HCT116 (cell line): ENCODE measurements at regions not wholly inside any gene's neighbourhood (a gene's known extent, or its start where the extent isn't known, plus 50 kb on each side); places are given as distances from the start of the nearest gene placed in this dataset.
"Not testable (repeated sequence)": the region's sequence is repeated elsewhere in the genome, so short reads cannot be mapped to it uniquely, and the experiment has no call there.

Source experiments
- JUND ChIP-seq: IDR thresholded peaks from 2 replicates; pipeline ENCODE4 v1.6.1; 2012
- POLR2A ChIP-seq: IDR thresholded peaks from 2 replicates; pipeline ENCODE4 v1.7.0; 2011; ENCODE audit warnings: borderline replicate concordance; ENCODE audit not compliant: insufficient read depth, insufficient read length; ENCODE audit errors: extremely low read depth
- SIN3A ChIP-seq: IDR thresholded peaks from 2 replicates; pipeline ENCODE4 v1.6.1; 2012; ENCODE audit warnings: low read depth
- TF ChIP-seq, protein P1 (sequence below), 3 experiments: fragments of 200-600 bp in 1 of 3; sonication (generic) in 1 of 3; IDR thresholded peaks in 2 of 3; conservative IDR thresholded peaks in 1 of 3; 2 replicates each; pipeline ENCODE4 v1.5.1; 2012 to 2017; ENCODE audit warnings: low read depth in 2 of 3, low read length in 2 of 3, antibody characterized with exemption in 1 of 3, borderline replicate concordance in 1 of 3, control low read depth in 1 of 3, mild to moderate bottlenecking in 1 of 3, mixed read lengths in 1 of 3, mixed run types in 1 of 3, moderate library complexity in 1 of 3; ENCODE audit not compliant: insufficient read depth in 1 of 3
- TF ChIP-seq, protein P2 (sequence below): IDR thresholded peaks from 2 replicates; pipeline ENCODE4 v1.6.1; 2012; ENCODE audit warnings: low read depth

DNA sequence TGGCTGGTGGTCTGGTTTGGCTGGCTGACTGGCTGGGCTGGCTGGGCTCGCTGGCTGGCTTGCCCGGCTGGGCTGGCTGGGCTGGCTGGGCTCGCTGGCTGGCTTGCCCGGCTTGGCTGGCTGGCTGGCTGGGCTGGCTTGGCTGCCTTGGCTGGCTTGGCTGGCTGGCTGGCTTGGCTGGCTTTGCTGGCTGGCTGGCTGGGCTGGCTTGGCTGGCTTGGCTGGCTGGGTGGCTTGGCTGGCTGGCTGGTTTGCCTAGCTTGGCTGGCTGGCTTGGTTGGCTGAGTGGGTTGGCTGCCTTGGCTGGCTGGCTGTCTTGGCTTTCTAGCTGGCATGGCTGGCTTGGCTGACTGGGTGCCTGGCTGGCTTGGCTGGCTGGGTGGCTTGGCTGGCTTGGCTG is 245.1 kb upstream of the POTEB2 start:
- TF ChIP-seq JUND, SIN3A, POLR2A: not testable (repeated sequence)
- TF ChIP-seq, protein P1, sequence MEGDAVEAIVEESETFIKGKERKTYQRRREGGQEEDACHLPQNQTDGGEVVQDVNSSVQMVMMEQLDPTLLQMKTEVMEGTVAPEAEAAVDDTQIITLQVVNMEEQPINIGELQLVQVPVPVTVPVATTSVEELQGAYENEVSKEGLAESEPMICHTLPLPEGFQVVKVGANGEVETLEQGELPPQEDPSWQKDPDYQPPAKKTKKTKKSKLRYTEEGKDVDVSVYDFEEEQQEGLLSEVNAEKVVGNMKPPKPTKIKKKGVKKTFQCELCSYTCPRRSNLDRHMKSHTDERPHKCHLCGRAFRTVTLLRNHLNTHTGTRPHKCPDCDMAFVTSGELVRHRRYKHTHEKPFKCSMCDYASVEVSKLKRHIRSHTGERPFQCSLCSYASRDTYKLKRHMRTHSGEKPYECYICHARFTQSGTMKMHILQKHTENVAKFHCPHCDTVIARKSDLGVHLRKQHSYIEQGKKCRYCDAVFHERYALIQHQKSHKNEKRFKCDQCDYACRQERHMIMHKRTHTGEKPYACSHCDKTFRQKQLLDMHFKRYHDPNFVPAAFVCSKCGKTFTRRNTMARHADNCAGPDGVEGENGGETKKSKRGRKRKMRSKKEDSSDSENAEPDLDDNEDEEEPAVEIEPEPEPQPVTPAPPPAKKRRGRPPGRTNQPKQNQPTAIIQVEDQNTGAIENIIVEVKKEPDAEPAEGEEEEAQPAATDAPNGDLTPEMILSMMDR (IDR thresholded peaks at IDR 0.05 in 2 of 3, conservative IDR thresholded peaks at IDR 0.05 in 1 of 3; ENCODE audit: borderline replicate concordance in 1 of 3, insufficient read depth in 1 of 3, low read depth in 2 of 3, low read length in 2 of 3): not testable (repeated sequence)
- TF ChIP-seq, protein P2, sequence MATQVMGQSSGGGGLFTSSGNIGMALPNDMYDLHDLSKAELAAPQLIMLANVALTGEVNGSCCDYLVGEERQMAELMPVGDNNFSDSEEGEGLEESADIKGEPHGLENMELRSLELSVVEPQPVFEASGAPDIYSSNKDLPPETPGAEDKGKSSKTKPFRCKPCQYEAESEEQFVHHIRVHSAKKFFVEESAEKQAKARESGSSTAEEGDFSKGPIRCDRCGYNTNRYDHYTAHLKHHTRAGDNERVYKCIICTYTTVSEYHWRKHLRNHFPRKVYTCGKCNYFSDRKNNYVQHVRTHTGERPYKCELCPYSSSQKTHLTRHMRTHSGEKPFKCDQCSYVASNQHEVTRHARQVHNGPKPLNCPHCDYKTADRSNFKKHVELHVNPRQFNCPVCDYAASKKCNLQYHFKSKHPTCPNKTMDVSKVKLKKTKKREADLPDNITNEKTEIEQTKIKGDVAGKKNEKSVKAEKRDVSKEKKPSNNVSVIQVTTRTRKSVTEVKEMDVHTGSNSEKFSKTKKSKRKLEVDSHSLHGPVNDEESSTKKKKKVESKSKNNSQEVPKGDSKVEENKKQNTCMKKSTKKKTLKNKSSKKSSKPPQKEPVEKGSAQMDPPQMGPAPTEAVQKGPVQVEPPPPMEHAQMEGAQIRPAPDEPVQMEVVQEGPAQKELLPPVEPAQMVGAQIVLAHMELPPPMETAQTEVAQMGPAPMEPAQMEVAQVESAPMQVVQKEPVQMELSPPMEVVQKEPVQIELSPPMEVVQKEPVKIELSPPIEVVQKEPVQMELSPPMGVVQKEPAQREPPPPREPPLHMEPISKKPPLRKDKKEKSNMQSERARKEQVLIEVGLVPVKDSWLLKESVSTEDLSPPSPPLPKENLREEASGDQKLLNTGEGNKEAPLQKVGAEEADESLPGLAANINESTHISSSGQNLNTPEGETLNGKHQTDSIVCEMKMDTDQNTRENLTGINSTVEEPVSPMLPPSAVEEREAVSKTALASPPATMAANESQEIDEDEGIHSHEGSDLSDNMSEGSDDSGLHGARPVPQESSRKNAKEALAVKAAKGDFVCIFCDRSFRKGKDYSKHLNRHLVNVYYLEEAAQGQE: not testable (repeated sequence)
